GM20000 (cell line): ENCODE measurements at regions not wholly inside any gene's neighbourhood (a gene's known extent, or its start where the extent isn't known, plus 50 kb on each side); places are given as distances from the start of the nearest gene placed in this dataset.
"Not testable (repeated sequence)": the region's sequence is repeated elsewhere in the genome, so short reads cannot be mapped to it uniquely, and the experiment has no call there.

ENCODE experiments used
- DNase-seq: peaks from one replicate; pipeline ENCODE4 v3.0.0; 2012; ENCODE audit warnings: low spot score
- CTCF ChIP-seq: IDR thresholded peaks from 2 replicates; pipeline ENCODE4 v1.5.1; 2012; ENCODE audit warnings: mild to moderate bottlenecking, control low read depth; ENCODE audit errors: extremely low read depth, missing control alignments

GRCh38 chr2:176784633-176785200 lies 427.9 kb upstream of the HNRNPA3 start:
- TF ChIP-seq CTCF: no peak

GRCh38 chr2:176789751-176790150 lies 422.8 kb upstream of the HNRNPA3 start:
- no peak for TF ChIP-seq CTCF
- DNase-seq: no peak

More at GRCh38 chr2:176784633-176785200, 427.9 kb upstream of the HNRNPA3 start:
- DNase-seq: no peak

DNA sequence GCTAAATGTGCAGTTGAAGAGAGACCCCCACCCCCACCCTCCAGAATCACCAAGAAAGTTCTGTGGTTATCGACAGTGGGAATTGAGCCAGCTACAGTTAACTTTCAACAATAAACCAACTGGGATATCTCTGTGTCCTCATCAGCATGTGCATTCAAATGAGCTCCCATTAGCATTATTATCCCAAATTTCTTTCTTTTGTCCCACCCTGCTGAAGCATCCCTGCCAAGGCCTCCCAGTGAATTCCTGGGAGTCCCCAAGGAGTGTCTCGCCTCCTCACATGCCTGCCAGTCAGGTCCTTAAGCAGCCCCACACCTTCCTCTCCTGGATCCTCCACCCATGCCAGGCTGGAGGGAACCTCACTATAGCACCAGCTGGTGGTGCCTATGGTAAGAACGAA lies 422.1 kb upstream of the HNRNPA3 start:
- no peak for TF ChIP-seq CTCF
- DNase-seq: no peak

GRCh38 chr2:176793792-176794191 lies 418.8 kb upstream of the HNRNPA3 start:
- TF ChIP-seq CTCF: no peak
- no peak for DNase-seq

DNA sequence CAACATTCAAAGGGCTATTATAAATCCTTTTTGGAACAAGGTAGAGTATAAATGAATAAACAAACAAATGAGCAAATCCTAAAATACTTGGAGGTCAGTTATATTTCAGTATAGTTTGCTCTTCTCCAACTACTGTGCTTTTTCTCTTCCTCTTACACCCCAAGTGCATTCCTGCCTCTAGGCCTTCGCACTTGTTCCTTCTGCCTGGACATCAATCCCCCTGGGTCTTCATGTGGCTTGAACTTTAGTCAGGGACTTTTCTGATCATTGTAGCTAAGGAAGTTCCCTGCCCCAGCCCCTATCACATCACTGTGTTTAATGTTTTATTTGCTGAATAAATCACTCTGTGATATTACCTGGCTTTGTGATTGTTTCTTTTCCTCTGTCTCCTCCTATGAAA lies 418.2 kb upstream of the HNRNPA3 start:
- no peak for DNase-seq
- TF ChIP-seq CTCF: no peak

DNA sequence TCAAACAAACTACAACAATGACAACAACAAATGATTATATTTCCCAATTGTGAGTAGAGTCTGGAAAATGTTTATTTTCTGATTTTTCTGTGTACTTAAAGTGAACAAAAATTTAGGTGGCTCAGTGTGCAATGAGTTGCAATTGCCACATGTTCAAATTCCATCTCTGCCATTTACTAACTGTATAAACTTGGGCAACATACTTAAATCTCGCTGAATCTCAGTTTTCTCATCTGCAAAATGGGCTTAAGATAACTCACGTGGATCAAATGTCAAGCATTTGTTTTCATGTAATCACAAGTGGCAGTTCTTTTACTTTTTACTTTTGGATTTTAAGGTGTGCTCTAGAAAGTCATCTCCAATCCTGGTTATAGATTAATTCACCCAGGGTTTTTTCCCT lies 416.8 kb upstream of the HNRNPA3 start:
- DNase-seq: no peak
- no peak for TF ChIP-seq CTCF

- not testable (repeated sequence) for DNase-seq
These were observed 415.9 kb upstream of the HNRNPA3 start for GRCh38 chr2:176796677-176797076.

GRCh38 chr2:176804392-176804791 lies 408.2 kb upstream of the HNRNPA3 start:
- TF ChIP-seq CTCF: no peak
- DNase-seq: no peak
